K562 (cell line): ENCODE measurements at regions not wholly inside any gene's neighbourhood (a gene's known extent, or its start where the extent isn't known, plus 50 kb on each side); places are given as distances from the start of the nearest gene placed in this dataset.

Source experiments
- ATAC-seq: fragments of 200-7000 bp; cut with Tn5 transposase; 3 replicates; pipeline ENCODE4 v1.9.1; 2020; ENCODE audit warnings: moderate library complexity
- BruUV-seq: library from RNA; stranded (reverse); fragments of 400-500 nt; replicated peaks from 2 replicates; lab custom pipeline; 2021; lab: Mats Ljungman, UMichigan
- CTCF ChIA-PET: fragments of 300-600 bp; formaldehyde crosslinking; extraction: SDS; loops from one replicate; lab custom pipeline; 2021; ENCODE audit warnings: low intra/inter-chr PET ratio; lab: Yijun Ruan, JAX
- POLR2A ChIA-PET: fragments of 300-600, 350-650 bp; sonication (Branson Sonifier 250); formaldehyde crosslinking; extraction: SDS; loops from one replicate; lab custom pipeline; 2021; ENCODE audit warnings: antibody characterized with exemption, inconsistent platforms; lab: Yijun Ruan, JAX
- DNase-seq, 4 experiments: peaks; one replicate each; pipeline versions ENCODE4 v3.0.0 to v3.0.0-alpha.2; 2011 to 2018; ENCODE audit warnings: low spot score in 3 of 4, mixed read lengths in 3 of 4; ENCODE audit errors: extremely low read depth in 1 of 4
- FAIRE-seq: peaks from 2 replicates; lab custom pipeline; 2011; peaks lifted over from hg19 to GRCh38; lab: Jason Lieb, UNC
- H2AFZ ChIP-seq: 2 replicates; pipeline ENCODE4 v1.6.0; 2011; ENCODE audit warnings: low read depth, low read length, control low read depth, inconsistent platforms
- H3K27ac ChIP-seq: fragments of 200-600 bp; 3 replicates; pipeline ENCODE4 v1.8.0; 2011; ENCODE audit warnings: low read depth, mild to moderate bottlenecking, control low read depth, inconsistent platforms, low read length, moderate library complexity, mixed read lengths; ENCODE audit errors: extremely low read depth
- H3K27me3 ChIP-seq, 2 experiments: fragments of 300-600 bp in 1 of 2; 2 replicates in 1 of 2; 3 replicates in 1 of 2; pipeline versions ENCODE4 v1.6.0 to v1.8.0; 2011; ENCODE audit warnings: inconsistent platforms in 2 of 2, low read length in 2 of 2, mild to moderate bottlenecking in 1 of 2, mixed read lengths in 1 of 2, moderate library complexity in 1 of 2; ENCODE audit not compliant: control insufficient read depth in 2 of 2, insufficient read depth in 2 of 2
- H3K36me3 ChIP-seq: fragments of 300-600 bp; 3 replicates; pipeline ENCODE4 v1.8.0; 2011; ENCODE audit warnings: mild to moderate bottlenecking, low read length, inconsistent platforms; ENCODE audit not compliant: control insufficient read depth, insufficient read depth
- H3K4me1 ChIP-seq, 2 experiments: fragments of 200-600 bp in 1 of 2; replicated peaks in 1 of 2; 2 replicates in 1 of 2; 3 replicates in 1 of 2; pipeline versions ENCODE4 v1.5.1 to v1.8.0; 2011; ENCODE audit warnings: inconsistent platforms in 2 of 2, low read length in 2 of 2, mild to moderate bottlenecking in 1 of 2, mixed read lengths in 1 of 2, moderate library complexity in 1 of 2; ENCODE audit not compliant: control insufficient read depth in 2 of 2, insufficient read depth in 2 of 2
- H3K4me2 ChIP-seq: 2 replicates; pipeline ENCODE4 v1.6.1; 2011; ENCODE audit warnings: low read length, control low read depth, inconsistent platforms, mixed read lengths; ENCODE audit not compliant: insufficient read depth
- H3K4me3 ChIP-seq: fragments of 200-600 bp; sonication (generic), shearing (Covaris generic); 2 replicates; pipeline ENCODE4 v1.5.1; 2016; ENCODE audit warnings: control low read depth, inconsistent platforms
- H3K79me2 ChIP-seq: fragments of 200-600 bp; 3 replicates; pipeline ENCODE4 v1.8.0; 2011; ENCODE audit warnings: low read length, inconsistent platforms; ENCODE audit not compliant: control insufficient read depth, insufficient read depth
- H3K9ac ChIP-seq, 2 experiments: 2 replicates each; pipeline versions ENCODE4 v1.6.0 to v1.6.1; 2011; ENCODE audit warnings: low read depth in 2 of 2, low read length in 2 of 2, control low read depth in 1 of 2, inconsistent platforms in 1 of 2, mild to moderate bottlenecking in 1 of 2, mixed read lengths in 1 of 2; ENCODE audit not compliant: insufficient read depth in 1 of 2
- H3K9me1 ChIP-seq: one replicate; pipeline ENCODE4 v1.6.0; 2011; ENCODE audit warnings: inconsistent platforms, mild to moderate bottlenecking, low read length, moderate library complexity; ENCODE audit not compliant: control insufficient read depth, insufficient read depth
- H3K9me3 ChIP-seq: replicated peaks from 2 replicates; pipeline ENCODE4 v1.5.1; 2011; ENCODE audit warnings: low read depth, low read length, inconsistent platforms; ENCODE audit not compliant: control insufficient read depth, insufficient read depth
- H4K20me1 ChIP-seq: replicated peaks from 2 replicates; pipeline ENCODE4 v1.6.1; 2011; ENCODE audit warnings: low read length, inconsistent platforms, mixed read lengths; ENCODE audit not compliant: control insufficient read depth, insufficient read depth
- ADNP ChIP-seq: fragments of 200-800 bp; sonication (Bioruptor generic); IDR thresholded peaks from 2 replicates; pipeline ENCODE4 v1.6.1; 2016; ENCODE audit warnings: missing genetic modification characterization, missing compliant biosample characterization
- CXXC5 ChIP-seq: fragments of 250-450 bp; sonication (Bioruptor Pico); IDR thresholded peaks from 2 replicates; pipeline ENCODE4 v1.8.0; 2022; ENCODE audit warnings: inconsistent platforms, mild to moderate bottlenecking, moderate library complexity
- DACH1 ChIP-seq: fragments of 450-650 bp; IDR thresholded peaks from 2 replicates; pipeline ENCODE4 v1.6.1; 2018; ENCODE audit not compliant: partially characterized antibody
- ETV1 ChIP-seq: fragments of 450-650 bp; conservative IDR thresholded peaks from 2 replicates; pipeline ENCODE4 v1.6.1; 2016; ENCODE audit warnings: missing genetic modification characterization, control low read depth, low read depth, missing compliant biosample characterization
- HDGF ChIP-seq: fragments of 450-650 bp; IDR thresholded peaks from 2 replicates; pipeline ENCODE4 v1.6.1; 2016
- HEY1 ChIP-seq: fragments of 250-450 bp; sonication (Bioruptor Pico); IDR thresholded peaks from 2 replicates; pipeline ENCODE4 v1.5.0; 2020; ENCODE audit warnings: mild to moderate bottlenecking, moderate library complexity, borderline replicate concordance
- KHSRP ChIP-seq: fragments of 450-650 bp; IDR thresholded peaks from 2 replicates; pipeline ENCODE4 v1.6.1; 2017
- MAZ ChIP-seq, 2 experiments: fragments of 450-650 bp in 1 of 2; sonication (generic) in 1 of 2; formaldehyde crosslinking; IDR thresholded peaks in 1 of 2; conservative IDR thresholded peaks in 1 of 2; 2 replicates each; pipeline versions ENCODE4 v1.4.0 to v1.5.0; 2020; ENCODE audit warnings: mild to moderate bottlenecking in 1 of 2, missing genetic modification reagents in 1 of 2
- RB1 ChIP-seq: fragments of 450-650 bp; IDR thresholded peaks from 2 replicates; pipeline ENCODE4 v1.6.1; 2017; ENCODE audit warnings: low read depth, mild to moderate bottlenecking
- YBX1 ChIP-seq: fragments of 450-650 bp; IDR thresholded peaks from 2 replicates; pipeline ENCODE4 v1.7.1; 2016; ENCODE audit warnings: mild to moderate bottlenecking
- ZNF263 ChIP-seq: sonication (generic); formaldehyde crosslinking; IDR thresholded peaks from 2 replicates; pipeline ENCODE4 v1.8.0; 2022; ENCODE audit warnings: mild to moderate bottlenecking, missing genetic modification reagents, borderline replicate concordance
- ZZZ3 ChIP-seq: fragments of 450-650 bp; IDR thresholded peaks from 2 replicates; pipeline ENCODE4 v1.6.1; 2016; ENCODE audit warnings: antibody characterized with exemption, mild to moderate bottlenecking, moderate library complexity
- WGBS: fragments of 100-300 bp; shearing (Covaris generic); methylation state at CpG from one replicate; pipeline ENCODE4 v1.1.6; 2016; ENCODE audit warnings: low coverage, mixed read lengths; ENCODE audit not compliant: insufficient coverage; ENCODE audit errors: missing lambda C conversion rate; 5-methylcytosine and 5-hydroxymethylcytosine counted together
- in situ Hi-C: fragments of 300-500 bp; cut with MboI; formaldehyde crosslinking; loops from 4 replicates; pipeline ENCODE4 v1.15.0; 2018; ENCODE audit warnings: inconsistent platforms, mixed read lengths
- intact Hi-C: fragments of 100-400 bp; cut with micrococcal nuclease; formaldehyde crosslinking; loops from 2 replicates; pipeline ENCODE4 v1.14.2; 2022
- TF ChIP-seq, protein P1 (sequence below): sonication (generic); formaldehyde crosslinking; IDR thresholded peaks from 2 replicates; pipeline ENCODE4 v1.8.0; 2022; ENCODE audit warnings: mild to moderate bottlenecking, missing genetic modification reagents
- TF ChIP-seq, protein P2 (sequence below): IDR thresholded peaks from 3 replicates; pipeline ENCODE4 v1.6.1; 2011; ENCODE audit warnings: borderline replicate concordance, mild to moderate bottlenecking; ENCODE audit not compliant: insufficient read length, insufficient read depth

DNA sequence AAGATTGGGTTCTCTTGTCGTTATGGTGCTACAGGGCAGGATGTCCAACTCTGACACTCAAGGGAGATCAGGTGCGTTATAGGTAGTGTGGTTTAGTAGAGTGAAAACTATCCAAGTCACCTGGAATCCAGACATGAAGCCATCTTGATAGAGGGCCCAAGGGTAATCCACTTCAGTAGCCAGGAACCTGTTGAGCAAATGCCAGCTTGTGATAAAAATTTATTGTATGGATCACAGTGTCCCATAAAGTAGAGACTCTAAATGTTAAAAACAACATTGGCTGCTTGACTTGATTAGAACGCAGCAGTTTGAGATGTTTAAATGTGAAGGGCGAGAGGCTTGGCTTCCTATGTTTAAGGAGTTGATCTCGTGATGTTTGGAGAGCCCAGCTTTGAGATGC lies 105.7 kb upstream of the GMDS start (continued):
- TF ChIP-seq, protein P1, sequence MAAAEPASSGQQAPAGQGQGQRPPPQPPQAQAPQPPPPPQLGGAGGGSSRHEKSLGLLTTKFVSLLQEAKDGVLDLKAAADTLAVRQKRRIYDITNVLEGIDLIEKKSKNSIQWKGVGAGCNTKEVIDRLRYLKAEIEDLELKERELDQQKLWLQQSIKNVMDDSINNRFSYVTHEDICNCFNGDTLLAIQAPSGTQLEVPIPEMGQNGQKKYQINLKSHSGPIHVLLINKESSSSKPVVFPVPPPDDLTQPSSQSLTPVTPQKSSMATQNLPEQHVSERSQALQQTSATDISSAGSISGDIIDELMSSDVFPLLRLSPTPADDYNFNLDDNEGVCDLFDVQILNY: no peak
- TF ChIP-seq RB1 (no peak), ADNP (tag) (no peak), DACH1 (no peak), KHSRP (no peak), ZNF263 (CRISPR knock-in tag) (no peak)
- TF ChIP-seq, protein P2, sequence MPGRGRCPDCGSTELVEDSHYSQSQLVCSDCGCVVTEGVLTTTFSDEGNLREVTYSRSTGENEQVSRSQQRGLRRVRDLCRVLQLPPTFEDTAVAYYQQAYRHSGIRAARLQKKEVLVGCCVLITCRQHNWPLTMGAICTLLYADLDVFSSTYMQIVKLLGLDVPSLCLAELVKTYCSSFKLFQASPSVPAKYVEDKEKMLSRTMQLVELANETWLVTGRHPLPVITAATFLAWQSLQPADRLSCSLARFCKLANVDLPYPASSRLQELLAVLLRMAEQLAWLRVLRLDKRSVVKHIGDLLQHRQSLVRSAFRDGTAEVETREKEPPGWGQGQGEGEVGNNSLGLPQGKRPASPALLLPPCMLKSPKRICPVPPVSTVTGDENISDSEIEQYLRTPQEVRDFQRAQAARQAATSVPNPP: no peak

DNA sequence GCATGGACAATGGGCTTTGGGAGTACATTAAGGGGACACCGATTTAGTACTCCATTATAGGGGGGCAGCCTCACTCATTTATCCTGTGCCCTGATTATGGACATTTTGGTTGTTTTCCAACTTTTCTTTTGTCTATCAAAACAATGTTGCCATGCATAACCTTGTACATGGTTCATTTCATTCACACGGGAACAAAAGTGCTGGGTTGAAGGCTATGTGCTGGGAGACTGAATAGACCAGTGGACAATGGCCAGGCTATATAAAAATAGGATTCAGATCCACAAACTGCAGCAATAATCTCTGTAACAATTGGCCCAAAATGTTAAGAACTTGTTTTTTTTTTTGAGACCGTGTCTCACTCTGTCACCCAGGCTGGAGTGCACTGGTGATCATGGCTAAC lies 100.7 kb upstream of the GMDS start:
- POLR2A ChIA-PET: interaction anchor here (0.8 kb wide), 1 partner anchor 592 kb away, joined by 3 read pairs; no protein-coding TSS in a partner anchor
- no peak overlapping the region for H3K4me3 ChIP-seq
- H3K9me1 ChIP-seq: no peaks in the 10 kb centered on the region
- DNase-seq (no peak), ATAC-seq (no peak), FAIRE-seq (no peak)
- no peak overlapping the region for H2AFZ ChIP-seq
- no peaks in the 10 kb centered on the region for H3K79me2 ChIP-seq
- intact Hi-C loops: no loop called here
- H3K27me3 ChIP-seq: no peaks in the 10 kb centered on the region; a peak in 1 of 5 replicates
- in situ Hi-C loops: no loop called here
- no peak overlapping the region for H3K4me2 ChIP-seq
- no peak overlapping the region for H3K27ac ChIP-seq
- H3K4me1 ChIP-seq: no peaks in the 10 kb centered on the region
- CTCF ChIA-PET: no interaction called here
- no peaks in the 10 kb centered on the region for H3K36me3 ChIP-seq
- BruUV-seq: no TSS peak
- WGBS: 2% methylated on average over 3 of the region's 3 CpGs
- no peaks in the 10 kb centered on the region for H3K9me3 ChIP-seq
- no peaks in the 10 kb centered on the region for H4K20me1 ChIP-seq
- H3K9ac ChIP-seq: no peak overlapping the region
- TF ChIP-seq CXXC5 (no peak), HEY1 (no peak), HDGF (no peak), MAZ (CRISPR knock-in tag; conservative IDR thresholded peaks at IDR 0.05 in 1 of 2, IDR thresholded peaks at IDR 0.05 in 1 of 2) (no peak), ZZZ3 (no peak), YBX1 (no peak), ETV1 (no peak)
